LHCN-M2 (cell line): ENCODE measurements at regions not wholly inside any gene's neighbourhood (a gene's known extent, or its start where the extent isn't known, plus 50 kb on each side); places are given as distances from the start of the nearest gene placed in this dataset.

Experiments used
- DNase-seq: peaks from one replicate; pipeline ENCODE4 v3.0.0-alpha.2; 2012; ENCODE audit warnings: low read depth

DNA sequence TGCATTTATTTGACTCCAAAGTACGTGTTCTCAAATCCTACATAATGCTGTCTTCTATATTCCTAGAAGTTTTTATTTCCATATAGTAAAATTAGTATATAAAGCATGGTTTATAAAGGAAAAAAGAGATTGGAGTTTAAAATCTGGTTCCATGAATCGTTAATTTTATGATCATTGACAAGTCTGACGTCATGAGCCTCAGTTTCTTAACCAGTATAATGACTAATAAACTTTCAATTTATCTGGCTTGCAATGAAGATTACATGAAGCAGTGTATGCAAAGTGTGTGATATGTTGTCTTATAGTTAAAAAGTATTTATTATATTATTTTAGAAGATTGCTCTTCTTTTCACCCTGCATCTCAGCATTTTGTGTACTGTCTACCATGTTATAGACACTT is 421.4 kb upstream of the LRRC7 start:
- no peak for DNase-seq

- DNase-seq, result no peak
These were observed 419.0 kb upstream of the LRRC7 start for GRCh38 chr1:69148731-69149130.

DNA sequence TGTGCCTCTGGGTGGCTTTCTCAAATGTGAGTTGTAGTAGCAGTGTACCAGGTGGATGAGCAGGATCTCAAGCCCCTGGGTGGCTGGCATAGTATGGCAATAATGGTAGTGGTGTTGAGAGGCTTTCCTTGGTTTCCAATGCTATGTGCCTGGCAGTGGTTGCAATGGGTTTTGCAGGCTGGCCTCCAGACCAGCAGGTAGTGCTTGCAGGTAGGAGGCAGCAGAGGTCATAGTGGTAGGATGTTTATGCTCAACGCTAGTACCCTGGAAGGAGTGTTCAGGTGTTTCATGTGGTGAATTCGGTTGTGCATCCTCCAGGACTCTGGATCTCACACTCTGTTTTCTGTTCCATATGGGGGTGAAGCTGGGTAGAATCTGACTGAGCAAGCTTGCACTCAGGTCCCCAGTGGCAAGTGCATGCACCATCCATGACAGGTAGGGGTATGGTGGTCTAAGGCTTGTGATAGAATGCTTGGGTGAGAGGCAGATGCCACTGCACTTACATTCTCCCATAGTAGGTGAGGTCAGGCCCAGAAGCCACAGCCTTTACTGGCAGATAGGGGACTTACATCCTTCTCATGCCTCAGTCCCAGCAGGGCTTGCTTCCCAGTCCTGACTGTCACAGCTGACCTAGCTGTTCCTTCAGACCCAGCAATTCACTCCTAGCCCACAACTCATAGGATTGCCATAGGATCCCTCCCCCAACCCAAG is 410.5 kb upstream of the LRRC7 start:
- no peak for DNase-seq

GRCh38 chr1:69163241-69163640 is 404.5 kb upstream of the LRRC7 start:
- DNase-seq, result no peak

DNA sequence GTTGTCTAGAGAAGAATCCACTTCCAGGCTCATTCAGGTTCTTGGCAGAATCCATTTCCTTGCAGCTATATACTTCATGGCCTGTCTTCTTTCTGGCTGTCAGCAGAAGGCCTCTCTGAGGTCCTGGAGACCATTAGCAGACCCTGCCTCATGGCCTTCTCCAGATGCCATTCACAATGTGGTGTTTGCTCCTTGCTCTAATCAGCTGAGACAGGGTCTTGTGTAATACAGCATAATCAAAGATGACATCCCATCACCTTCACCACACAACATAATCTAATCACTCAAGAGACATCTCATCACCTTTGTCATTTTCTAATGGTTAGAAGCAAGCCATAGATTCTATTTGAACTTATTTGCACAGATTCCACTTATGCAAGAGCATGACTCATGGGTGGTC is 403.9 kb upstream of the LRRC7 start:
- no peak for DNase-seq

DNA sequence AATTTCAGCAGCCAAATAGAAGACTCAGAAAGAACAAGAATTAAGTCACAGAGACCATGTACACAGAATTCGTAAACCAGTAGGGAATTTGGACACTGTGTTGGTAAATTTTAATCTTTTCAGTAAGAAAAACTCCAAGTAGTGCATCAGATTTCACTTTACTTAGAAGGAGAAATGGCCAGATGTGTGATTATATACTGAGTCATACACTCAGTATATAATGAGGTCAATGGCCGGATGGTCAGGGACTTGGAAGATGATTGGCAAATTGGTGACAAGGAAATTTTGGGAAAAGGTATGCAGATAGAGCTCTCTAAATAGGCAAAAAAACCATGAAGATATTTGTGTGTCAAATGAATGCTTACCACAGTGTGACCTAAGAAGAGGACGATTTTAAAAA is 399.8 kb upstream of the LRRC7 start:
- no peak for DNase-seq

- no peak for DNase-seq
These were observed 396.5 kb upstream of the LRRC7 start for GRCh38 chr1:69171248-69171647.

DNA sequence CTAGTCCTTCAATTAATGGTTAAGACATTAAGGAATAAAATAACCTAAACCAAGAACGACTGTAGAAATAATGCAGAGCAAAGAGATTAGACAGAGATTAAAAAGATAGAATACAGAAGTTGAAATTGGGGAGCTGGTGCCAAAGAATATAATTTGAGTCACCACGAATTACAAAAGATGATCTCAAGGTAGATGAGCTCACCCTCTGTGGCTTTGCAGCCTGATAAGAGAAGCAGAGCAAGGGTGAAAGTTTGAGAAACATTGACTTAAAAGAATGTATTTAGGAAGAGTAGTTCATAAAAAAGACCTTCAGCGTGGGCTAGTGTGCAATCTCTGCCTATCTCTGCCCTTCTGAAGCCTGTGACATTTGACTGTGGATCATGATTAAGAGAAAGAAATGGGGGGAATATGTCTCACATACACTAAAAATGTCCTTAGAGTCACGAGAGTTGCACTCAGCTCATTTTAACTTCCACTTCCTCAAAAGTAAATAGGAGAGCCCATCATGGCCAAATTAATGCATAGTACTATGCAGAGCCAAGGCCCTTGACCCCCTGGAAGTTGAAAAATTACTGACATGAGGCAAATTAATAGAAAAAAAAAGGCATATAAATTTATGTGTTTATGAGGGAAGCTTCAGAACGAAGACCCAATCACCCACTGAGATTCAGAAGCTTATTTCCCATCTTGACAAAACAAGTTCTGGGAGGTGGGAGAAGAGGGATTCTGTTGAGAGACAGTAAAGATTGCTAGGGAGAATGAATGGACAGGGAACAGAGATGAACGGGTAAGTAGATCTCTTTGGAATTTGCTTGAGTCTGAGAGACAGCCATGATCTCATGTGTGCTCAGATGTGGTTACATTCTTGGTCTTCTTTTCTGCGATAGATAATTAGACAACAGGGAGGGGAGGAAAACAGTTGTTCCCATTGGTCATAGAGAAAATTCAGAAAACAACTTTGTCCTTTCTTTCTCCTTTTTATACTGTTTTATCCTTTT is 395.4 kb upstream of the LRRC7 start:
- DNase-seq, result no peak

- no peak for DNase-seq
These were observed 392.7 kb upstream of the LRRC7 start for GRCh38 chr1:69175053-69175452.

DNA sequence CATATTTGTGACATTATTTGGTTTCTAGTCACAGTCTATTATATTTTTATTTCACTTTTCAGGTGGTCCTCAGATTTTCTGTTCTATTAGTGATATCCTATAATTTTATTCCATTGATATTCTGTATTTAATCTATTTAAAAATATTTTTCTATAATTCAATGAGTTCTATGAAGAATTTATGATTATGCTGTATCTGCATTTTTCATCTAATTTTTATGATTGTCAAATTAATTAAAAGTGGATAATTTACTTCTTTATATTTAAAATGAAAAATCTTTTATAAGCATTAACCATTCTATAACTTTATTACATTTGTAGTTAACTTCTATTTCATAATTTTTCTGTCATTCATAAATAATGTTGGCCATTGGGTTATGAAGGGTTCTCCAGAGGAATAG is 387.4 kb upstream of the LRRC7 start:
- DNase-seq, result no peak

DNA sequence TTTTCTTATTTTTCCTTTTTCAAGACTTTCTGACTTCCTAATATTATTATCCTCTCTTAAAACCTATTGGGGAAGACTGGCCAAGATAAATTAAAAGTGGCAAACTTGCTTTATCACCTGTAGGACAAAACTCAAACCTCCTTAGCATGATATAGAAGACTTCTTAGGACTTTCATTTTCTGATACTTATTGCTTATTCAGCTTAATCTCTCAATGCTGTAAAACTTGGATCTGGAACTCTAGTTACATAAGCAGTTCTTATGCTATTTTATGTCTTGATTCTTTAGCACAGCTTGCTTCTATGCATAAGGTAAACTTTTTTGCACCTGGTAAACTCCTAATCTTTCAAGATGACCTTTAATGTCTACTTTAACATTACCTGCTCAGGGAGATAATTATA is 382.3 kb upstream of the LRRC7 start:
- no peak for DNase-seq

- no peak for DNase-seq
These were observed 376.4 kb upstream of the LRRC7 start for GRCh38 chr1:69191335-69191734.

DNA sequence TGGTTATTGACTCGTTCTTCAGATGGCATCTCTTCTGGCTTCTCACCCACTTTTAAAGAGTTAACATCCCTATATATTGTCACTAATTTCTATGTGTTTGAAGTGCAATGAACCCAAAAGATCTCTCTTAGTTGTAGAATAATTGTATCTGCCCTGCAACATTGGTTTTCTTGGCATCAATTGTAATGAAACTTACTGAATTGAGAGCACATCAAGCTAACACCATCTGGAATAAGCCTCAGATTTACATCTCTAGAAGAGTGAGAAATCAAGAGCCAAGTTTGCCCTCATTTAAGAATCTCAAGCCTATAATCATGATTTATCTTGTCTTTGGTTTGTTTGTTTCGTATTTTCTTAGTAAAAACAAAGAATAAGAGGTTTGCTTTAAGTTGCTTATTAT is 372.6 kb upstream of the LRRC7 start:
- no peak for DNase-seq

GRCh38 chr1:69196071-69196470 is 371.7 kb upstream of the LRRC7 start:
- no peak for DNase-seq

DNA sequence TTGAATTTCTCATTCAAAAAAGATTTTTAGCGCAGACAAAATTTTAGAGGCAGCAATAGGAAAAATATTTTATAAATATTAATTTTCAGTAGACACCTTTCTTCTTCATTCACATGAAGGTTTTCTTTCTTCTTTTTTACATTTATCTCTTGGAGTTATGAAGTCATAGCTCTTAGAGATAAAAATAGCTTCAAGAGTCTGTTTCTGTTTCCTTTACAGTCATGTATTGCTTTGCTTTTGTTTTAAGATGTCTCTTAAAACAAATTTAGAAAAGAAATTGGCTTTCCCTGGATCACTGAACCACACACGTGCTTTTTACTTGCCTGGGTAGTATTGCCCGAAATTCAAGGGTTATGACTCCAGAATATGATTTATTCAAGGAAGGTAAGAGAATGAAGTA is 369.9 kb upstream of the LRRC7 start:
- DNase-seq, result no peak

DNA sequence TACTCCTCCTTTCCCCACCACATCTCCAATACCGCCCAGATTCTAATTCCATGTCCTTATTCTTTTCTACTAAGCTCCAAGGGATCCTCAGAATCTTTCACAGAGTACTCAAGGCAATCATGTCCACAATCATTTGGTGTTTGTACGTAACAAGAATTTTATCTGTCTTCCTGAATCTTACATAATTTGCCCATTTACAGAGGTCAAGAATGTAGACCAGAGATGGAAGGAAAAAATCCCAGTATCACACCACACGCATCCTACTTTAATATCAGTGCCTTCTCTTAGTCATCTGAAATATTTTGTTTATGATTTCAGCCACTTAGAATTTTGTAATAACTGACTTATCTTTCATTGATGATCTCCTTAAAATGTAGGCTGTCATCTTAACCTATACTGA is 366.0 kb upstream of the LRRC7 start:
- DNase-seq, result no peak

DNA sequence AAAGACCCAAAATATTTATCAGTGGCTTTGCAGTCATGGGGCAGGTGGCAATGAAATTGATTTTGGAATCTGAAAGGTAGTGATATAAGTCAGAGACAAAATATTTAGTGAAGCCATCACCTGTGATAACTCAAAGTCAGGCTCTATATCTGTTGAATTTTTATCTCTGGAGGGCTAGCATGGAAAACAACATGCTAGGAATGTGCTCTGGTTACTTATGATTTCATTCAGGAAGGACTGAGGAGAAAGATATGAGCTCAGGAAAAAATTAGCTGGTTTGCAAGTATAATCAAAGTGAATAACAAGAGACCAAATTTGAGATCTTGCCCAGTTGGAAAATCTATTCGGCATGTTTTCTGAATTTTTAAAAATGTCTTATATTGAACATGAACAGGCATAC is 364.6 kb upstream of the LRRC7 start:
- no peak for DNase-seq

DNA sequence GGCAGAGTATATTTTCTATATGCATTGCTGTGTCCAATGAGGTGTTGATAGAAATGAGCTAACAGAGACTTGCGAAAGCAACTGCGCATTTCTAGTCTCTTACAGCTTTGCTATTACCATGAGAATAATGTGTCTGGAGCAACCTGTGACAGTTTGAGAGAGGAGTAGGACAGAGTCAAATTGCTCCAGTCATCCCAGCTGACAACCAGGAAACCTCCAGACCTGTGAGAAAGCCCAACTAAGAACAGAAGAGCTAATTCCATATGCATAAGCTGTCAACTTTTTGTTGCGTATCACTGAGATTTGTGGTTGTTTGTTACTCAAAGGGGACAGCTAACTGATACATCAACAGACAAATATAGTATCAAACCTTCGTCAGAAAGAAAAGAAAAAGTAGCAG is 354.1 kb upstream of the LRRC7 start:
- DNase-seq, result no peak

- no peak for DNase-seq
These were observed 351.8 kb upstream of the LRRC7 start for GRCh38 chr1:69215883-69216282.

DNA sequence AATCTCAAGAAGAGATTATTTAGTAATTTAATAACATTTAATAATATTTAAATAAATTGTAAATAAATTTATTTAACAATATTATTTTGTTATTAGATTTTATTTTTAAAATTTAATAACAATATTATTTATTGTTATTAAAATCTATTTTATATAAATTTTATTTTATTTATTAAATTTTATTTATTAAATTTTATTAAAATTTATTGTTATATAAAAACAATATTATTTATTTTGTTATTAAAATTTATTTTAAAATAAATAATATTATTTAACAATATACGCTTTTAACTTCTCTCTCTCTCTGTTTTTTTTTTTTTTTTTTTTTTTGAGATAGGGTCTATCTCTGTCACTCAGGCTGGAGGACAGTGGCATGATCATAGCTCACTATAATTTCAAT is 347.1 kb upstream of the LRRC7 start:
- no peak for DNase-seq

DNA sequence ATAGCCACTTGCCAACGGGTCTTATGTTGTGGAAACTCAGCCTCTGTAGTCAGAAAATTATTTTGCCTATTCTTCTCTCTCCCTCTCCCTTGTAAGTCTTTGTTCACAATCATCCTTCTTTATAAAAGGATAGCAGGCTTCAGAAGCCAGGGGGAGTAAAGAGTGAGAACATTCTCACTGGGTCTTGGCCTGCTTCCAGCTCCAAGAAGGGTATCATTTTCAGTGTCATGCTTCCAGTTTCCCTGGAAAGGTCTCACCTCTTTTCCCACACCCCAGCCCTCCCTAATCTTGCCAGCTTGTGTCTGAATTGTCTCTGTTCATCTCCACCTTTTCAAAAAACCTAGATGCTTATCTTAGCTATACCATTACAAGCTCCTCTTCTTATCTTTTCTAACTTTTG is 346.2 kb upstream of the LRRC7 start:
- no peak for DNase-seq

DNA sequence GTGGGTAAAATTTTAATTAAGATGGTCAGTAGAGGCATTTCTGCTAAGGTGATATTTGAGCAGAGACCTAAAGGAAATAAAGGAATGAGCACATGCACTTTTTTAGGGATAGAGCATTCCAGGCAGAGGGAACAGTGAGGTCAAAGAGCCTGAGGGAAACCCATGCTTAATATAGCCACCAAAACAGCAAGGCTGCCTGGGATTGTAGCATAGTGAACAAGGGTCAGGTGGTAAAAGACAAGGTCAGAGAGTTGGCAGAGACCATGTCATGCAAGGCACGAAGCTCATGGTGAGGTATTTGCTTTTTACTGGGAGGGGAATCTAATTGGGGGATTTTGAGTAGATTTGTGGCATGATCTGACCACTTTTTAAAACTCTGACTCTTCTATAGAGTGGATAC is 344.6 kb upstream of the LRRC7 start:
- DNase-seq, result no peak

DNA sequence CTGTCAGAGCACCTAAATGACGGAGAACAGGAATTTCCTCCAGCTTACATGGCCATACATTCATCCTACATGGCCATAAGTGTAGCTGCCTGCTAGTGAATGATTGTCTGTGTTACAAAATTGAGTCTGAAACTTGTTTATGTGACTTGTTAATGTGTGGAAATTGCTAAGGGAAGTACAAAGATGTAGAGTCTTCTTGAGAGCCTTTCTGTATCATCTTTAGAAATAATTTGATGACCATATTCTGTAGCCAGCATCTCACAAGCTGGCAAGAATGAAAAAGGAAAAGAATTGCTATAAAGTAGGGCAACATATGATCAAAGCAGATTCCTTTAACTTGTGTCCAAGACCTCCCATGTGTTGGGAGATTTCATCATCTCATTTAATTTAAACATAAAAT is 339.2 kb upstream of the LRRC7 start:
- no peak for DNase-seq
